GM21423 (cell line): ENCODE measurements at regions not wholly inside any gene's neighbourhood (a gene's known extent, or its start where the extent isn't known, plus 50 kb on each side); places are given as distances from the start of the nearest gene placed in this dataset.
"Not testable (repeated sequence)": the region's sequence is repeated elsewhere in the genome, so short reads cannot be mapped to it uniquely, and the experiment has no call there.

ENCODE experiments used
- ATAC-seq: cut with Tn5 transposase; IDR thresholded peaks from one replicate; pipeline ENCODE4 v1.9.1; 2021; ENCODE audit warnings: mild to moderate bottlenecking, moderate library complexity; ENCODE audit not compliant: unreplicated experiment

DNA sequence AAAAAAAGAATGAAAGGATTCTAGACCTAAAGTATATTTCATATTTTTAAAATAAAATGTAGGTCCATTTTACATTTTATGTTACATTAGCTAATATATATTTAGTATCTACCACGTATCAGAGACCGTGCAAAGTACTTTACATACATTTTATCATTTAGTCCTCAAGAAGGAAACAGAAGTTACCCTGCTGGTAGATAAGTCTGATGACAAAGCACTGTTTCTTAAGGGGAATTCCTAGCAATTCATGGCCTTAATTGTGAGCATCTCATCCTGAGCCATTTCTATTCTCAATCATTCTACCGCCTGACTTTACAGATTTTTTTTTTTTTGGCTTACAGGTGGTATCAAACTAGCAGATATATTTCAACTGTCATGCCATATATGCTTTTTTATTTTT lies 367.7 kb downstream of the PRELID2 start:
- ATAC-seq, result no peak

- ATAC-seq, result no peak
Measured at GRCh38 chr5:145466533-145466932, 368.6 kb downstream of the PRELID2 start.

DNA sequence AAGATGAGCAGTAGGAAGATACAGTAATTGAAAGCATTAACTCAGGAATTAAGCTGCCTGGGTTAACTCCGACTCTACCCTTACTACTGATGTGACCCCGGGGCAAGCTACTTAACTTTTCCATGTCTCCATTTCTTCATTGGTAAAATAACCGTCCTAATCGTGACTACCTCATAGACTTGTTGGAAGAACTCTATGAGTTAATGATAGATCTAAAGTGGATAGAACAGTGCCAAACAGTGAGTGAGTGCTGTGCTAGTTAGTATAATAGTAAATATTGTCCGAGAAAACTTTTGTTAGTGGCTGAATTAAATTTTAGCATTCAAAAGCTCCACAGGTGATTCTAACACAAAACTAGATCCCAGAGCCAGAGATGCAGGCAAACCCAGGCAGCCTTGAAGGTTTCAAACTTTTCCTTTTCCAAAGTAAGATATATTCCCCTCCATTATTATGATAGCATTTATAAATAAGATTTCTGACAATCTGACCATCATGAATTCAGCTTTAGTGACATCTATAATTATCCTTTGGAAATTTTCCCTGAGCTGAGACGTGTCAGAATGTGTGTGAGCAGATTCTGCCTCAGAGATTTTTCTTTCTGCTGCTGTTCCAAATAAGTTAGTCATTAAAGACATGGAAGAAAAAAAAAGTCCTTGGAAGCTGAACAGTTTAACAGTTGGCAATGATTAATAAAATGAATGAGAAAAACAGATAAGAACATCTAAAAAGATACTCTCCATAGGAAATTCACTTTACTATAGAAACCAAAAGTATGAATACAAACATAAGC lies 369.5 kb downstream of the PRELID2 start:
- ATAC-seq, result no peak

GRCh38 chr5:145464171-145464570 lies 371.0 kb downstream of the PRELID2 start:
- no peak for ATAC-seq

DNA sequence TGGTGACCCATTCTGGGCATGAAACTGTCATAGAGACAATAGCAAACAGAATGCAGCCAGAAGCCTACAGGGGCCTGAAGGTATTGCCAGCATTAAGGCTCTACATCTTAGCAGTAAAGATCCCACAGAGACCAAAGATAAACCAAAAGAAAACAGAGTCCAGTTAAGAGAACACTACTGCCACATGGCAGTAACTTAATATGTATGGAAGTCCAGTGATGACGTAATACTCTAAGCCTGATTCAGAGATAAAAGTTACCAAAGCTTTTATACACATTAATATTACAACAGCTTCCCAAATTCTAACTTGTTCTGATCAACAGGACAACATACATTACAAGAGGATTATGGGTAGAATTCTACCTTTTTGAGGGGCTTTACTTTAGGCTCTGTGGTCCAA lies 371.5 kb downstream of the PRELID2 start:
- no peak for ATAC-seq

GRCh38 chr5:145462525-145462924 lies 372.6 kb downstream of the PRELID2 start:
- ATAC-seq, result no peak

- ATAC-seq, result no peak
Measured at GRCh38 chr5:145450286-145450885, 384.8 kb downstream of the PRELID2 start.

DNA sequence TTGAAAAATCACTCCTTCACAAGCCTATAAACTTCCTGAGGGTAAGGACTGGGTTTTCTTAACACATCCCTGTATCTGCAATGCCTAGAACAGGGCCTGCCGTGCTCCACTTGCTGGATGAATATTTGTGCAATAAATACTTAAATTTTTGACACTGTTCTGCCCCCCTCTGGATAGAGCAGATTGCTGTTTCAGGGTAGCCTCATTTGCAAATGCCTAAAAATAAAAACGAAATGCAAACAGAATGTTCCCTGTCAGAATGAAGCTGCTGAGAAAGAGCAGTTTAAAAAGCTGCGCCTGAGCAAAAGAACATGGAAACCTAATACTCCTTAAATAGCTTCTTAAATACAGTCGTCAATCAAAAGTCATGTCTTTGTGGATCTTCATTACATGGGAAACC lies 385.3 kb downstream of the PRELID2 start:
- ATAC-seq, result no peak

- not testable (repeated sequence) for ATAC-seq
Measured at GRCh38 chr5:145446875-145447274, 388.3 kb downstream of the PRELID2 start.

- ATAC-seq, result no peak
Measured at GRCh38 chr5:145446412-145446811, 388.7 kb downstream of the PRELID2 start.

GRCh38 chr5:145445027-145445426 lies 390.1 kb downstream of the PRELID2 start:
- ATAC-seq, result no peak

GRCh38 chr5:145443964-145444363 lies 391.2 kb downstream of the PRELID2 start:
- ATAC-seq, result no peak

- no peak for ATAC-seq
Measured at GRCh38 chr5:145443366-145443765, 391.8 kb downstream of the PRELID2 start.

DNA sequence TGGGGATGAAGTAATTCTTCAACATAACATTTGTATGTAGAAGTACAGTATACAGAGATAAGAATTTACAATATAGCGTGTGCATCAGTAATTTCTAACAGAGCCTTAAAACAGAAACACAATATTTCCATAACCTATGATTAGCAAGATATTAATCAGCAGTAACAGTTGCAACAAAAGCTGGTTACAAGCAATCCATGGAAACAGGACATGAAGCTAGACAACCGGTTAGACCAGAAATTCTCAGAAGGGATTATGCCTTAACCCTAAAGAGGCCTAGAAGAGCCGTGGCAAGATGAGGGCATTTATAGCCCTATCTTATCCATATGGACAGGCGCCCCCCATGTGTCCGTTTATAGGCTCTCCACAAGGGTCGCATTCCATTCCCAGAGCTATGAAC lies 392.5 kb downstream of the PRELID2 start:
- not testable (repeated sequence) for ATAC-seq

DNA sequence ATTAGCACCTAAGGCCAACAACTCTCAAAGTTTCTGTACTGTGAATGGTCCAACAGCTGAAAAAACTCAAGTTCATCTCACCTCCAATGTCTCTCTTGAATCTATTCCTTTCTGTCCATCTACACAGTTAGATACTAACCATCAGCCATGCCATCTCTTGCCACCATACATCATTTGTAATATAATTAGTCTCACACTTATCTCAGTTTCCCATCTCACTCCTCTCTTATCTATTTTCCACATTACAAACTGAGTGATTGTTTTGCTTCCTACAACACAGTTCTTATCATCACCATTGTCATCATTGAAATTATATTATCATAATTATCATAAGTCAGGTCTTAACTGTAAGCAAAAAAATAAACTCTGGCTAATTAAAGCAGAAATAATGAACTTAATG lies 393.9 kb downstream of the PRELID2 start:
- ATAC-seq, result no peak

DNA sequence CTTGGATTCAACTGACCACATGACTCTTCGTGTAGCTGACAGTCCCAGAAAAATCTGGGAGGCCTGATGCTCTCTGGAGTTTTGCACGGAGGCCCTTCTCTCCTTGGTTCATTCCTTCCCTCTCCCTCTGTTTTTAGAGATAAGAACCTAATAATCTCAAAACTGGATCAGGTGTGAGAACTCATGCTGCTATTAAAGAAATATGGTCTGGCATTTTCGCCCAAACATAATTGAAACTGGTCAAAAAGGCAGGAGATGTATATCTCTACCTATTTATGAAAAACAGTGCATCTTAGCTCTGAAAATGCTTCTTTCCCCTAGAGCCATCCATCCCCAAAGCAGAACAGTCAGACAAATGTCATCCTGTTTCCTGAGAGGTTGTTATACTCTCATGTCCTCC lies 397.5 kb downstream of the PRELID2 start:
- ATAC-seq, result no peak

DNA sequence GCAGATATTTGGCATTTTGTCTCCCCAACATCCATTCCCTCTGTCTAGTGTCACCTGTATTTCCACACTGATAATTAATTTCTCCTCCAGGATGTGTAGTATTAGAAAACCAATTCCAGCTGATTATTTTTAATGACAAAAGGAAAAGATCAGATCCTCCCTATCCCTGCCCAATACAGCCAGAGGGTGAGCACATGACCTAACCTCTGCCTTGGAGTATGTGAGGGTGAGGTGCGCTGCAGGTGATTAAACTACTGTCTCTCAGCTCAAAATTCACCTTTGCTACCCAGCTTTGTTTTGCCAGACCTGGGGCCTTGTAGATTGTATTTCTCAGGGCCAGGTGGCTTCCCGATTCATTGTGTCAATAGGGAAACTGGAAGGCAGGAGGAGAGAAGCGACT lies 402.1 kb downstream of the PRELID2 start:
- ATAC-seq, result no peak

DNA sequence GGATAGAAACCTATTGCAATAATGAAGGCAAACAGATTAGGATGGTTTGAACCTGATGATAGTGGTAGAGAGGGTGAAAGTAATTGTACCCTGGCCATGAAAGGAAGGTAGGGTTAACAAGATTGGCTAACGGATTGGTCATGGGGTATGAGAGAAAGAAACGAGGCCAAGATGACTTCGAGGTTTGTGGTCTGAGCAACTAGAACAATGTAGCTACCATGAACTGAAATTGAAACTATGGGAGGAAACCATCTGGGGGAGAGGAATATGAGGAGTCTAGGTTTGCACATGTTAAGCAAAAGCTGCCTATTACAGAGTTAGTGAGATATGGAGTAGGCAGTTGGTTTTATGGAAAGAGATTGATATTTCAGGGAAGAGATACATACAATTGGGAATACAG lies 406.0 kb downstream of the PRELID2 start:
- ATAC-seq, result no peak

DNA sequence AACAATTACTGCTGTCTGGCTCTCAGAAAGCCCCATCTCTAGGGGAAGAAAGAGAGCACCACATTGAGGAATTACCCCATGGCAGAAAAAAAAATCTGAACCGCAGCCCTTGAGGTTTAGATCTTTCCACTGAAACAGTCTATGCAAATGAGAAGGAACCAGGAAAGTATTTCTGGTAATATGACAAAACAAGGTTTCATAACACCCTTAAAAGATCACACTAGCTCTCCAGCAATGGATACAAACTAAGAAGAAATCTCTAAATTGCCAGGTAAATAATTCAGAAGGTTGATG lies 427.1 kb downstream of the PRELID2 start:
- ATAC-seq, result peak; percentile 57

DNA sequence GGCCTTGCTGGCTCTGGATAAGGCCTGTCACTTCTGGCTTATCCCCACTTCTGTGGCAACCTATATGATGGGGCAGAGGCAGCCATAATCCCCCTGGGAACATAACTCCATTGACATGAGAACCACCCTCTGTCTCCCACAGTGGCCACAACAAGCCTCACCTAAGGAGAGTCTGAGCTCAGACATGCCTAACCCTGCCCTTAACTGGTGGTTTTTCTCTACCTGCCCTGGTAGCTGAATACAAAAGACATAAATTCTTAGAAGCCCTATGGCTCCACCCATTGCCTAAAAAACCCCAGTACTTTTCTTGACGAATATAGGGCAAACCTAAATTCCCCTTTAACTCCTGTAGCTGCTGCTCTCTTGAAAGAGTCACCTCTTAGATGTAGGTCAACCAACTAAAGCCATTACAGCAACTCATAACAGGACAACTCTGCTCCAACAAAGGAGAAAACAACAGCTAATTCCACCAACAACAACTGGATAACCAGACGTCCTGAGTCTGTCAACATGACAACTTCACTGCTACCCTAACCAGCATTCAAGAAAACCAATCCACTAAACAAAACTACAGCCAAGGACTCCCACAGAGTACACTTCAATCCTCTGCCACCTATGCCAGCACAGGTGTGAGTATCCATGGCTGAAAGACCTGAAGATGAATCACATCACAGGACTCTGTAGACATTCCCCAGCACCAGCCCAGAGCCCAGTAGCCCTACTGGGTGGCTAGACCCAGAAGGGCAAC lies 427.7 kb downstream of the PRELID2 start:
- ATAC-seq, result no peak

DNA sequence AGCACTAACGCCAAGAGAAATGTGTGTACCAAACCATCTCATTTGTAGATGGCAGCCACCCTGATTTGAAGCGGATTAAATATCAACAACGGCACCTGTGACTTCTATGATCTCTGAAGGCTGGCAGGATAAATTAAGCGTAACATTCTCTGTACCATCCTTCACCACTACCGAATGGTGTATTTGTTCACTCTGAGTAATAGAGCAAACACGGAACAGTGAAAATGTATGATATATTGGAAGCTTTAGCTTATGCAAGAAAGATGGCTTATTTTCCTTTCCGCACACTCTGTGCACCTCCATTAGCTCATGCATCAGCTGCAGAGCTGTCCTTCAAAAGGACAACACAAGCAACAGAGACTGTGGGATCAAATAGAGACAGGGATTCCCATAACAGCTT lies 431.1 kb downstream of the PRELID2 start:
- ATAC-seq, result no peak

- no peak for ATAC-seq
Measured at GRCh38 chr5:145396888-145397287, 438.3 kb downstream of the PRELID2 start.
